DND-41 (cell line): ENCODE measurements at regions not wholly inside any gene's neighbourhood (a gene's known extent, or its start where the extent isn't known, plus 50 kb on each side); places are given as distances from the start of the nearest gene placed in this dataset.

Source experiments
- ATAC-seq: fragments of 200-7000 bp; cut with Tn5 transposase; 3 replicates; pipeline ENCODE4 v1.9.1; 2021; ENCODE audit warnings: low read depth; ENCODE audit not compliant: insufficient read depth
- DNase-seq: peaks from one replicate; pipeline ENCODE4 v3.0.0-alpha.2; 2020
- H2AFZ ChIP-seq: 2 replicates; pipeline ENCODE4 v1.6.0; 2012; ENCODE audit warnings: low read depth, low read length
- H3K27ac ChIP-seq: 2 replicates; pipeline ENCODE4 v1.5.1; 2012; ENCODE audit warnings: low read length, inconsistent platforms
- H3K27me3 ChIP-seq: fragments of 200-600 bp; sonication (generic); 2 replicates; pipeline ENCODE4 v1.6.0; 2012; ENCODE audit warnings: low read length, mild to moderate bottlenecking, inconsistent platforms; ENCODE audit not compliant: insufficient read depth, poor library complexity
- H3K36me3 ChIP-seq: 2 replicates; pipeline ENCODE4 v1.5.1; 2012; ENCODE audit warnings: low read length, inconsistent platforms; ENCODE audit not compliant: insufficient read depth
- H3K4me1 ChIP-seq: 2 replicates; pipeline ENCODE4 v1.5.1; 2012; ENCODE audit warnings: mild to moderate bottlenecking, low read length; ENCODE audit not compliant: insufficient read depth
- H3K4me2 ChIP-seq: 2 replicates; pipeline ENCODE4 v1.6.0; 2012; ENCODE audit warnings: mild to moderate bottlenecking, moderate library complexity, low read length, inconsistent platforms; ENCODE audit not compliant: insufficient read depth
- H3K4me3 ChIP-seq, 2 experiments: fragments of 200-600 bp in 1 of 2; shearing (Covaris generic) in 1 of 2; 2 replicates each; pipeline ENCODE4 v1.5.1; 2012 to 2016; ENCODE audit warnings: inconsistent platforms in 2 of 2, low read length in 2 of 2, mild to moderate bottlenecking in 2 of 2, low read depth in 1 of 2, moderate library complexity in 1 of 2
- H3K79me2 ChIP-seq: 2 replicates; pipeline ENCODE4 v1.6.0; 2012; ENCODE audit warnings: low read length, inconsistent platforms; ENCODE audit not compliant: insufficient read depth
- H3K9ac ChIP-seq: 2 replicates; pipeline ENCODE4 v1.6.0; 2012; ENCODE audit warnings: low read depth, mild to moderate bottlenecking, inconsistent platforms, low read length, moderate library complexity
- H3K9me3 ChIP-seq: 2 replicates; pipeline ENCODE4 v1.5.1; 2012; ENCODE audit warnings: low read length, moderate library complexity, mild to moderate bottlenecking, inconsistent platforms; ENCODE audit not compliant: insufficient read depth, severe bottlenecking
- H4K20me1 ChIP-seq: 2 replicates; pipeline ENCODE4 v1.6.0; 2012; ENCODE audit warnings: low read length; ENCODE audit not compliant: insufficient read depth
- EZH2 ChIP-seq: IDR thresholded peaks from 3 replicates; pipeline ENCODE4 v1.6.1; 2012; ENCODE audit warnings: borderline replicate concordance, low read depth, mild to moderate bottlenecking, moderate library complexity, low read length, inconsistent platforms; ENCODE audit not compliant: severe bottlenecking
- TF ChIP-seq, protein P1 (sequence below): IDR thresholded peaks from 2 replicates; pipeline ENCODE4 v1.5.1; 2012; ENCODE audit warnings: borderline replicate concordance, low read length, moderate library complexity, mild to moderate bottlenecking; ENCODE audit not compliant: poor library complexity, severe bottlenecking; ENCODE audit errors: extremely low read depth

DNA sequence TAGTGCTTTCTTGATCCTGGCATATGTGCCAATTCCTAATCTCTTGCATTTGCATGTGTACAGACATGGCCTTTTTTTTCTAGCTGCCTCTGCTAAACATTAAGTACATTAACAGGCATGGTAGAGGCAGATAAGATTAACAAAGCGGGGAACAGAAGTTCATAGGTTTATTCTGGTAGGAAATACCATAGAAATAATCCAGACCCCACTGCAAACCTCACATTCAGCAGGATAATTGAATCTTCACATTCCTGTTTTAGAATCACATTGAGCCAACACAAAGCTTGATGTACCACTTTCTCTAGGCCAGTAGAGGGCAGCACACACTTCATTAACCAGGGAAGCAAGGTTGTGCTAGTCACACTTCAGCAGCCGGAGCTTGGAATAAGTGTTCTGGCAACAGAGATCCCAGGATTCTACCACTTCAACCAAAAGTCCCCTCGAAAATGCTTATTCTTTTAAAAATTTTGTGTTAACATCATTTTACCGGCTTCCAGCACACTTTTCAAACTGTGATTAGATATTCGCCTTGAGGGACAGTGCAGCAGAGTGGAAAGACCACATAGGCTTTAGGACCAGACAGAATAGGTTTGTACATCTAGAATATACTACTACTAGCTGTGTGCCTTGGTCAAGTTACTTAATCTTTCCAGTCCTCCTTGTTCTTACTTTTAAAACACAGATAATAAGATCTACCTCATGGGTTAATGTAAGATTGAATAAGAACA is 420.2 kb upstream of the CHST9 start:
- H2AFZ ChIP-seq, result no peak overlapping the region
- H3K27me3 ChIP-seq, result no peaks in the 10 kb centered on the region
- ATAC-seq (peak; percentile 94), DNase-seq (peak; percentile 67)
- H3K4me3 ChIP-seq, result no peak overlapping the region
- no peaks in the 10 kb centered on the region for H3K79me2 ChIP-seq
- no peaks in the 10 kb centered on the region for H3K4me1 ChIP-seq
- no peaks in the 10 kb centered on the region for H3K36me3 ChIP-seq
- no peak overlapping the region for H3K4me2 ChIP-seq
- no peaks in the 10 kb centered on the region for H3K9me3 ChIP-seq
- H3K9ac ChIP-seq, result no peak overlapping the region
- H3K27ac ChIP-seq, result no peak overlapping the region
- H4K20me1 ChIP-seq, result no peaks in the 10 kb centered on the region
- TF ChIP-seq, protein P1, sequence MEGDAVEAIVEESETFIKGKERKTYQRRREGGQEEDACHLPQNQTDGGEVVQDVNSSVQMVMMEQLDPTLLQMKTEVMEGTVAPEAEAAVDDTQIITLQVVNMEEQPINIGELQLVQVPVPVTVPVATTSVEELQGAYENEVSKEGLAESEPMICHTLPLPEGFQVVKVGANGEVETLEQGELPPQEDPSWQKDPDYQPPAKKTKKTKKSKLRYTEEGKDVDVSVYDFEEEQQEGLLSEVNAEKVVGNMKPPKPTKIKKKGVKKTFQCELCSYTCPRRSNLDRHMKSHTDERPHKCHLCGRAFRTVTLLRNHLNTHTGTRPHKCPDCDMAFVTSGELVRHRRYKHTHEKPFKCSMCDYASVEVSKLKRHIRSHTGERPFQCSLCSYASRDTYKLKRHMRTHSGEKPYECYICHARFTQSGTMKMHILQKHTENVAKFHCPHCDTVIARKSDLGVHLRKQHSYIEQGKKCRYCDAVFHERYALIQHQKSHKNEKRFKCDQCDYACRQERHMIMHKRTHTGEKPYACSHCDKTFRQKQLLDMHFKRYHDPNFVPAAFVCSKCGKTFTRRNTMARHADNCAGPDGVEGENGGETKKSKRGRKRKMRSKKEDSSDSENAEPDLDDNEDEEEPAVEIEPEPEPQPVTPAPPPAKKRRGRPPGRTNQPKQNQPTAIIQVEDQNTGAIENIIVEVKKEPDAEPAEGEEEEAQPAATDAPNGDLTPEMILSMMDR, result peak; percentile 90
- TF ChIP-seq EZH2, result no peak

DNA sequence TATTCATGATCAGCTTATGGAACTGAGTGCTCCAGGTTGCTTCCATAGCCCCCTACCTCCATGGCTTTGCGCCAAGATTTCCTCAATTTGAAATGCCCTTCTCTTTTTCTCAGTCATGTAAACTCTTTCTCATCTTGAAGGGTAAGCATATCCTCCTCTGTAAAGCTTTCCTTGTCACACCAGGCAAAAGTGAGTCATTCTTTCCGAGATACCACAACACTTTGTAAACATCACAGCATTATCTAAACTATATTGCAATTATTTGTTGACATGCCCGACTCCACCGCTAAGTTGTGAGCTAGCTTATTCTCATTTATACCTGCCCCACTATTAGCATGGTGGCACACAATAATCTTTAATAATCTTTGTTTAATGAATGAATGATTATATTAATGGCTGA is 419.5 kb upstream of the CHST9 start:
- no peak overlapping the region for H3K27ac ChIP-seq
- H3K9me3 ChIP-seq, result no peaks in the 10 kb centered on the region
- H3K36me3 ChIP-seq, result no peaks in the 10 kb centered on the region
- no peaks in the 10 kb centered on the region for H3K4me1 ChIP-seq
- no peak overlapping the region for H3K4me3 ChIP-seq
- H3K9ac ChIP-seq, result no peak overlapping the region
- no peak overlapping the region for H2AFZ ChIP-seq
- no peaks in the 10 kb centered on the region for H4K20me1 ChIP-seq
- no peak overlapping the region for H3K4me2 ChIP-seq
- DNase-seq (no peak), ATAC-seq (no peak)
- H3K27me3 ChIP-seq, result no peaks in the 10 kb centered on the region
- TF ChIP-seq, protein P1, result no peak
- no peak for TF ChIP-seq EZH2
- H3K79me2 ChIP-seq, result no peaks in the 10 kb centered on the region

DNA sequence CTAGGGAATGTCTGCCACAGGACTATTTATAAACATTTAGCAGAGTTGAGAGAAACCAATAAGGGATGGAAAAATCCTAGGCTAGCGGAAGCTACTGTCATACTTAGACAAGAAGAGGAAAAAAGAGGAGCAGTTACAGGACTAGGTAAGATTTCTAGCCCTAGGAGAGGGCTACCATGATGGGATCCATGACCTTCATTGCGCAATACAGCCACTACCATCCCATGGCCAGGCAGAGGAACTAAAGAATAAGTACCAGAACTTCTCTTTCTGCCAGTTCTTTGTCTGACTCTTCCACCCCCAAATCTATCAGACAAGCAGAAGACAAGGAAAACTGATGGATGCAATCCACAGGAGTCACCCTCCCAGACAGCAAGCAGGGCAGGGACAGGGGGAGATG is 417.0 kb upstream of the CHST9 start:
- Histone ChIP-seq H3K9me3 (no peaks in the 10 kb centered on the region), H2AFZ (no peak overlapping the region), H3K79me2 (no peaks in the 10 kb centered on the region), H3K4me2 (no peak overlapping the region), H3K36me3 (no peaks in the 10 kb centered on the region), H3K27me3 (no peaks in the 10 kb centered on the region), H3K4me1 (no peaks in the 10 kb centered on the region), H4K20me1 (no peaks in the 10 kb centered on the region), H3K9ac (no peak overlapping the region), H3K27ac (no peak overlapping the region), H3K4me3 (no peak overlapping the region)
- DNase-seq (no peak), ATAC-seq (no peak)
- TF ChIP-seq, protein P1, result no peak
- TF ChIP-seq EZH2, result no peak

DNA sequence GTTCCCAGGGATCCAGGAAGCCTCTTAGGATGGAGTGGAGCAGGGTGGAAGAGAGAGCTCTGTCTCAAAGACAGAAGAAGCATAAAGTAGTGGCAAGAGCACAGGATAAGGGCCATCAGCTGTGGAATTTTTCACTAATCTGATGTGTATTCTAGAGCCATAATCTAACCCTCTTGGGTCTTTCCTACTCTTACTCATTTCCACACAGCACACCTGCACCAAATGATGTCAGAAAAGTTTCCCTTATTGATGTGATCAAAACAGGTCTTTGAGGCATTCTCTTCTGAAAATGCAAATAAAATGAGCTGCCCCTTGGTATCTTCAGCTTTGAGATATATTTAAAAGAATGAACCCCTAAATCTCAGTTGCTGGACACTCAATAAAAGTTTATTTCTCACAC is 415.1 kb upstream of the CHST9 start:
- H3K9me3 ChIP-seq, result no peaks in the 10 kb centered on the region
- no peak overlapping the region for H3K4me3 ChIP-seq
- no peaks in the 10 kb centered on the region for H3K4me1 ChIP-seq
- no peak overlapping the region for H3K27ac ChIP-seq
- no peaks in the 10 kb centered on the region for H4K20me1 ChIP-seq
- DNase-seq (no peak), ATAC-seq (no peak)
- no peaks in the 10 kb centered on the region for H3K36me3 ChIP-seq
- no peak overlapping the region for H2AFZ ChIP-seq
- no peak overlapping the region for H3K9ac ChIP-seq
- no peaks in the 10 kb centered on the region for H3K79me2 ChIP-seq
- no peak overlapping the region for H3K4me2 ChIP-seq
- H3K27me3 ChIP-seq, result no peaks in the 10 kb centered on the region
- TF ChIP-seq, protein P1, result no peak
- TF ChIP-seq EZH2, result no peak
